Stimulated activated CD4-positive, alpha-beta T cell treated with anti-CD3 and anti-CD28 coated beads, Interleukin-12 subunit alpha, Interleukin-12 subunit beta, amount 100 ng/mL, for 4 hours (primary cell): ENCODE measurements at regions not wholly inside any gene's neighbourhood (a gene's known extent, or its start where the extent isn't known, plus 50 kb on each side); places are given as distances from the start of the nearest gene placed in this dataset.
"Not testable (repeated sequence)": the region's sequence is repeated elsewhere in the genome, so short reads cannot be mapped to it uniquely, and the experiment has no call there.

Experiments used
- DNase-seq: peaks from one replicate; pipeline ENCODE4 v3.0.0-alpha.2; 2020

DNA sequence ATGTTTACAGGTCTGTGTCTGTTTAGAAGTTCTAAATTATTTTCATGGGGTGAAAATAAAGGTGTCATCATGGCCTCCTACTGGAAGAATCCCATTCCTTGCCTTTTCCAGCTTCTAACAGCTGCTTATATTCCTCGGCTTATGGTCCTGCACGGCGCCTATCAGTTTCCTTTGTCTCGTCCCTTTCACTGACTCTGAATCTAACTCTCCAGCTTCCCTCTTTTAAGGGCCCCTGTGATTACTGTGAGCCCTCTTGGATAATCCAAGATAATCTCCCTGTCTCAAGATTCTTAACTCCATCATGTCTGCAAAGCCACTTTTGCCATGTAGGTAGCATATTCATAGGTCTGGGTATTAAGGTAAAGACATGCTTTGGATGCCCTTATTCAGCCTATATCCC lies 441.0 kb upstream of the ERCC4 start:
- DNase-seq, result no peak

DNA sequence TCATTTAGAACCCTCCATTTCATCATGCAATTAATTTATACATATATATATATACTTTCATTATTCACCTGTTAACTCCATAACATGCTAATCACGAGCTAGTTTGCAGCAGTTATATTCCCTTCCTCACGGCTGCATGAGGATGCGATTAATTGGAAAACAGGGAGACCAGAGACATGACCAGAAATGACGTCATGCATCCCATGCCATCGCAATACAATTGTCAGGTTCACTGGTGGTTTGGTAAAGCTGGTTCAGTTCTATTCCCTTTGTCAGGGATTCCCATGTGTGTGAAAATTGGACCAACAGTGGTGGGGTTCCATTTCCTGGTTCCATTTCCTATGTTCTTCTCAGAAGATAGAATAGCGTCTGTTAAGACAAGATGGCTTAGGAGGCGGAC lies 440.4 kb upstream of the ERCC4 start:
- DNase-seq, result no peak

DNA sequence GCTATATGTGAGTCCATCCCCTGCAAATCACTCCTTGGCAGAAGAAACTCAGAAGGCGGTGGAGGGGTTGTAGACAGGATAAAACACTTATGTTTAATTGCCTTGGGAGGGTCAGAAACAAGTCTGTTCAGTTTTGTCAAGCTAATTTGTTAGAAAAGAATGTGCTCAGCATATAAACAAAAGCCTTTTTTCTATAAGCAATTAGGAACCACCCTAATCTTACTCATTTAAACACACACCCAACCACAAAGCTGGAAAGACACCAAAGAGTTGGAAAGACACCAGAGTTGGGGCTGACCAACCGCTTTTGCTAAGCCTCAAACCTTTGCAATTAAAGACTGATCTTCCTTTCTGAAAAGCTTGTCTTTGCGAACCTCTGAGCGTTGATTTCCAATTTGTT lies 439.2 kb upstream of the ERCC4 start:
- DNase-seq, result no peak

DNA sequence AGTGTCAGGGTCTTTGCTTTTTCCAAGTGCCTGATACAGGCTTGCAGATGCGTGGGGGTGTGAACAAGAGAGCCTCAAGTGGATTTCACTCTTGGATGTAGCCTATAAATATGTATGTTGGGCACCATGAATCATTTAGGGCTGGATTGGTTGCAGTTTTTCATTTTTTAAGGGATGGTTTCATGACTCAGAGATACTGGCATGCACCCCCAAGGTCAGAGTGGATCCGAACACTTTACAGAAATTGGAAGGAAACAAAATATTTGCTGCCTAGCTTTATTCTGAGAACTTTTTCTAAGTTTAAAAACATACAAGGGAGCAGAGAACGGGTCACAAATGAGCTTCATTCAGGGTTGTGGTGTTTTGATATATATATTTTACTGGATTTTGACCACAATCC lies 436.8 kb upstream of the ERCC4 start:
- DNase-seq, result no peak

DNA sequence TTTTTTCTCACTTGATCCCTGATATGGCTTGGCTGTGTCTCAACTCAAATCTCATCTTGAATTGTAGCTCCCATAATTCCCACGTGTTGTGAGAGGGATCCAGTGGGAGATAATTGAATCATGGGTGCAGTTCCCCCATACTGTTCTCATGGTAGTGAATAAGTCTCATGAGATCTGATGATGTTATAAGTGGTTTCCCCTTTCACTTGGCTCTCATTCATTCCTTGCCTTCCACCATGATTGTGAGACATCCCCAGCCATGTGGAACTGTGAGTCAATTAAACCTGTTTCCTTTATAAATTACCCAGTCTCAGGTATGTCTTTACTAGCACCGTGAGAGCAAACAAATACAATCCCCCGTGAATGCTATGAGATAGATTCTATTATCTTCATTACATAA lies 430.5 kb upstream of the ERCC4 start:
- DNase-seq, result not testable (repeated sequence)

DNA sequence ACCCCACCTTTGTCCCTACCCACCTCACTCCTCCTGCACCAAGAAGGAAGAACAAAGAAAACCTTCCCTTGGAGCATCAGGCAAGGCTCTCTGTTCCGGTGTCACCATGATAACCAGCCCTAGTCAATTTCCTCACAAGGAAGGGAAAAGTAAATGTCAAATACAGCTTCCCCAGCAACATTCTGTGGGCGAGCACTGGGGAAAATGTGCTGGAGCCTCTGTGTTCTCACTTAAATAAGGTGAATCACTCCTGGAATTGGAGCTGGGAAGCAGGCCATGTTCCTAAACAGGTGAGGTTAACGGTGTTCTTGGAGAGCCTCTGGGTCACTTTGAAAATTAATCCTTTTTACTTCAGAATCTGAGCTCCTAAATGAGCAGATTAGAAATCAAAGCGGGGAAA lies 427.9 kb upstream of the ERCC4 start:
- DNase-seq, result no peak

DNA sequence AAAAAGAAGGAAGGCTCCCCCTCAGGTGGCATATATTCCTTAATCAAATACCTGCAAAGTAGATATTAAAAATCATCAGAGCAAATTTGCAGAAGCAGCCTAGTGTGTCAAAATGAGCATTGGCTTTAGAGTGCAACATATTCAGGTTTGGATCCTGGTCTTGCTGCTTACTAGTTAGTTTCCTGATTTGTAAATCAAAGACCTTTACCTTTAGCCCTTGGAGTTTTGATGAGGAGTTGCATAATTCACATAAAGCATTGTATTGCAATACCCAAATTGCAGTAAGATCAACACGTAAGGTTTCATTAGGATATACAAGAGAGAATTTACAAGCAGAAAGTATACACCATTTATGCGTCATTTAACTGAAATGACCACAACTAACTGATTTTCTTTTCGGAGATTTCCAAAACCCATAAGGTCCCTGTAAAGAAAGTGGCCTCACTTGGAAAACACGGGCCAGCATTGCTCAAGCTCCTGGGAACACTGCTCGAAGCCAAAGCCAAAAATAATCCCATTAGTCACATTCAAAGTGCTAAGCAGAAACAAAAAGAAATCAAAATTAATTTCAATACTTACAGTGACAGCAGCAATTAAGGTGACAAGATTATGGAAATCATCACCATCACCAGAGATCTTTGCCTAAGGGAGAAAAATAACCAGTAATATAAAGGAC lies 415.9 kb upstream of the ERCC4 start:
- no peak for DNase-seq

DNA sequence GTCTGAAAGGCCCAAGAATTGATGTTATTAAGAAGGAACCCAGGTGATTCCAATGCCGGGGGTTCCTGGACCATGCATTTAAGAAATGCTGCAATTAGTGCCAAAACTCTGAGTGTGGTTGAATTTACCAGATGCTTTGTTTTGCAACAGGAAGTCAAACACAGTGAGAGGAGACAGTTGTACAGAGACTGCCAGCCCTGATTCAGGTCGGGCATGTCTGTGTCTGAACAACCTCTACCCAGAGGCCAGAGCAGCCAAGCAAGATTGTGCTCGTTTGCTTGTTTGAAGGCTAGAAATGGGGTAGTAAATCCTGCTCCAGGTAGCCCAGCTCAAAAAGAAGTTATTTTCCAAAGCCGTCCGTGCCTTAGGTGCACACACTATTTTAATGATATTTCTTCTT lies 412.4 kb upstream of the ERCC4 start:
- no peak for DNase-seq

DNA sequence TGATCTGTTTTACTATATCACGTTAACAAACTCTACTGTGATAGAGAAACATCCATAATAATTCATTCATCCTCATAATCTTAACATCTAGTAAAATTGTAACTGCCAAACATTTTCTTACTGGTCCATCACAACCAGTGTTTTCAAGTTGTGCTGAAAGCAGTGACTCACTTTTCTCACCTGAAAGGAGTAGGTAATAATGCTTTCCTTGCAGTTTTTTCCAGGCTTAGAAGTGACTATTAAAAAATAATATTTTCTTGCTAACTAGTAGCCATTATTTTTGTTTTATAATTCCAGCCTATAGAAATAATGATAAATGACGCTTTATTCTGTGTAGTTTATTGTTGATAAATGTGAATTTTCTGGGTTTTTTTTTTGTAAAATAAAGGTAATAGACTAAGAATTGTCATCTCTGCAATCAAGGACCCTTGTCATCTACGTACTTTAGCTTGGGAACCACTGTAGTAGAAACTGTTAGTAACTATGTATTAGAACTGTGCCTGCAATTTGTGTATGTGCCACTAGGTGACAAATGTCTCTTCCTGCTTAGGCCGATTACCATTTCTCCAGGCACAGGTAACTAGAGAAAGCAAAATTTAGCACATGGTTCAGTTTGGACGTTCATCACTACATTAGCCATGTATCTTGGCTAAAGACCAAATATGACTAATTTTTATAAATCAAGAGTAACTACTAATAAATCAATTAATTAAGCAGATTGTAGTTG lies 409.4 kb upstream of the ERCC4 start:
- no peak for DNase-seq

DNA sequence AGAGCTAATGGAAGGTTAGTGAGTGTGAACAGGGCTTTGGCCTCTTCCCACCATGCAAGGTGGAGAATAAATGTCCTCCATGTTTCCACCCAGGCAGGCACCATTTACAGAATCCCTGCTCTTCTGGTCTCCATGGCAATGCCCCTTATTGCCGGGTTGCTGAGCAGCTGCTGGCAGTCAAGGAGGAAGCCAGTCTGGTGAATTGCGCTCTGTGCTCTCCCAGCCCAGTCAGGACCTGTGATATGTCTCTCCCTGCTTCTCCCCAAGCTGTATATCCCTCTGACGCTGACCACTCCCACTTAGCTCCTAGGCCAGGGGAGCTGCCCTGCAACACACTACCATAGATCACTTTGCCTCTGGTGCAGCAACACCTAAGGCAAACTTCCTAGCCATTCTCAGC lies 402.1 kb upstream of the ERCC4 start:
- no peak for DNase-seq

DNA sequence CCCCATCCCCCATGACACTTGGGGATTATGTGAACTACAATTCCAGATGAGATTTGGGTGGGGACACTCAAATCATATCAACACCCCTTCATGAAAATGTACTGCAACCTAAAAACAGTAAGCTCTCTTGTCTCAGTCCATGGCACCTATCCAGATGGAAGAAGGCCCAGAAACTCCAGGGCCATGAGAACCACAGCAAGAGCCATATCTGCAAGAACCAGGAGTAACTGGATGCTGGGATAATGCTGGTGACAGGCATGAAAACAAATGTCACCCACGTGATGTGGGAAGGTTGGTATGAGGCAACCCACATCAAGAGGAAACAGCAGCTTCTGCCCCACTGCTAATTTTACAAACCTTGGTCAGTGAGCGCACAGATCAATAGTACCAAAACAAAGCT lies 400.1 kb upstream of the ERCC4 start:
- DNase-seq, result no peak

DNA sequence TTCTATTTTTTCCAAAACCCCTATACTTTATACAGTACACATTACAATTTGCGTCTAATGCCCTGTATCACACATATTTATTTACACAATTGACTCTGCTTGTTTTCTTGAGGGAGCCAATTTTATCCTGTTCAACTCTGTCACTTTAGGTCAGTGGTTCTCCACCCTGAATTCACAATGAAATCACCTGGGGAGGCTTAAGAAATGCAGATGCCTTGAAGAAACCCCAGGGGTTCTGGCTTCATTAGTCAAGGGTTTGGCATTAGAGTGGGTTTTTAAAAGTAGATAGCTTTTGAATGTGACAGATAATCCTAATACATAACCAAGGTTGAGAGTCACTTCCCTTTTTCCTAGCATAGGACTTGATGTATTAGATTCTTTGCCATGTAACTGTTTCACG lies 398.6 kb upstream of the ERCC4 start:
- DNase-seq, result no peak

DNA sequence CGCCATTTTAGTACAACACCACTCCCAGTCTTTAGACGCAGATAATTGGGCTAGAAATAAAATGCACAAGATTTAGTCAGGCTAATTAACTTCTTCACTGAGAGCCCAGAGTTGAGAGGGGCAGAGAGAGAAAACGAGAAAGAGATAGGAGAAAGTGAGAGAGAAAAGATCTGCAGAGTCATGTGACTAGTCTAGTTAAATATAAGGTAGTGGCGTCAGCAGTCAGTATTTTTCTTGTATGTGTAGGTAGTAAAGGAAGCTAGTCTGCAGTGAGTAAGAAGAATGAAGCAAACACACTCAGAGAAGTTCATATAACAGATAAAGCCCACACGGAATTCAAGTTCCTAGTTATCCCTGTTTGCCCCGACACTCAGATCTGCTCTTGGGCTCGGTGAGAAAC lies 392.6 kb upstream of the ERCC4 start:
- no peak for DNase-seq

DNA sequence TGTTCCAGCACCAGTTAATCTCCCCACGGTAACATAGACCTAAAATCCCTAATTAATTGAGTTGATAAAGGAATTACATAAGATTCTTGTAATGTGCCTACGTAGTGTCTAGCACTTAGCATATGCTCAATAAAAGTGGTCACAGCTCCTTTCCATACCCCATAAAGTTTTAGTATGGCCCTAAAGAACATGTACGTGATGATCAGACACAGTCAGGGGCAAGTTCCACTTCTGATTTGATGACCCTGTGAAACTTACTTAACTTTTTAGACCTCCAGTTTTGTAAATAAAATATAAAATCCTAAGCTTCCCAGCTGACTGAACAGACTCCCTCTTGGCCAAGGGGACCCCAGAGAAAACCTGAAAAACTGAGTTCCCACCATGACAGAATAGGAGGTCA lies 391.3 kb upstream of the ERCC4 start:
- DNase-seq, result no peak

DNA sequence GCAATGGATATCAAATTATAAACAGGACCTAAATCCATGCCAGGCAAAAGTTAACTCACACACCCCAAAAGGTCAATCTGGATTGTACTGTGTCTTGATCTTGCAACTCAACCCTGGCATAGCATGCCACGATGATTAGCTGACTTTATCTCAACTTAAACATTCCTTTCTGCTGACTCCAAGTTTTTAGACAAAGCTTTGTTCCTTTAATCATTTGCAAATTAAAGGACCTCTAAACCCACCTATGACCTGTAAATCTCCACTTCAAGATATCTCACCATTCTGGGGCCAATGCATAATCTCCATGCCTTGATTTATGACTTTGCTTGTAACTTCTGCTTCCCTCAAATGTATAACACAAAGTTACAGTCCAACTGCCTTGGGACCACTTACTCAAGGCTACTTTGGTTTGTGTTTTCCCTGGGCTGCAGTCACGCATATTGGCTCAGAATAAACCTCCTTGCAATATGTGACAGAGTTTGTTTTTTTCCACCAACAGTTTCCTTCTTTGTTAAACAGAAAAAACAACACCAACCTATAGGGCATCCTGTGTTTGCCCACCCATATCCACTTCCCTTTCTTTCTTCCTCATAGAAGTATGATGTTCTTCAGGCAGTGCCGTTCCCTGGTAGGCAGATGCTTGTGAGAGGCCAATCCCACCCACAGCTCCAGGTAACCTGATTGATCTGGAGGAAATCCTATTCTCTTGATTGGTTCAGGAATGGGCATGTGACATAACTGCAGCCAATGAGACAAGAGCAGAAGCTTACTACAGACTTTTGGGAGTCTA lies 390.6 kb upstream of the ERCC4 start:
- DNase-seq, result no peak

DNA sequence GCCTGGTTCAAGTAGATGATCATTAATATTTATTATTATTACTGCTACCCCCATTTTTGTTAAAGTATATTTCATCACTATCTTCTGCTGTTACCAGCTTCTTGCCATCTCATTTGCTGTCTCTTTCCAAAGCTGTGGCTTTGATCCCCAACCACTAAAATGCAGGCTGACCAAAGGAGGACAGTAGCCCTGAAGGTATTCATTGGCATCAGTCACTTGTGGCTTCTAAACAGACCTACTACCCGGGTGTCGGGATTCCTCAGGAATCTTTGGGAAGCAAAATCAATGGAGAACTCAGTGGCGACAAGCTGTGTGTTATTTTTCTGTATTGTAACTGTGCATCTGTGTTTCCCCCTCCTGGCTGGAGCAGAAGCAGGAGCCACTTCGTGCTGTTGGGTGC lies 379.2 kb upstream of the ERCC4 start:
- DNase-seq, result no peak

DNA sequence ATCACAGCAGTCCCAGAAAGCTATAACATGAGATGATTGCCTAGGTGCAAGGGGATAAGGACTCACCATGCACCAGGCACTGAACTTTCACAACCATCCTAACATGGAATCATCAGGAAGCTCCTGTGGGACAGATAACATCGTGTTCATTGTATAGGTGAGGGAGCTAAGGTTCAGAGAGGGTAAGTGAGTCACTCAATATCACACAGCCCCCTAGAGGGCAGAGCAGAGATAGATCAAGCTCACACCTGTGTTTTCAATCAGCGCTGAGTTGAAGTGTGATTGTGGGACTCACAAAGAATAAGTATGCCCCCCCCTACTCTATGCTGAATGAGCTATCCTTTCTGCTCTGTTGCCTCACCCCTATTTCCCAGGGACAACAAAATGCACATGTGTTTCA lies 377.7 kb upstream of the ERCC4 start:
- no peak for DNase-seq

DNA sequence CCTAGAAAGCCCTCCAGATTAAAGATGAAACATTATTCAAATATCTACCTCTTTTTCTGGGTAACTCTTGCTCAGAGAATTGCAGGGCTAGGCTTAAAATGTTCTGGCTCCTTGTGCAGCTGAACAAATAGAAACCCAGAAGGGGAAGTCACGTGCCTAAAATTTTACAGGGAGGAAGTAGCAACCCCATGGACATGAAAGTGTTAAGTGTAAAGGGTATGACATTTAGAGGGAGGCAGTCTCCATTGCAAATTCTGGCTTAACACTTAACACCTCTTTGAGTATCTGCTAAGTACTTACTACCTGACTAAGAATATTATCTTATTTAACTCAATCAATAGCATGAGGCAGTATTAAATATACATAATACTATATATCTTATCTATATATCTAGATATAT lies 376.1 kb upstream of the ERCC4 start:
- no peak for DNase-seq

DNA sequence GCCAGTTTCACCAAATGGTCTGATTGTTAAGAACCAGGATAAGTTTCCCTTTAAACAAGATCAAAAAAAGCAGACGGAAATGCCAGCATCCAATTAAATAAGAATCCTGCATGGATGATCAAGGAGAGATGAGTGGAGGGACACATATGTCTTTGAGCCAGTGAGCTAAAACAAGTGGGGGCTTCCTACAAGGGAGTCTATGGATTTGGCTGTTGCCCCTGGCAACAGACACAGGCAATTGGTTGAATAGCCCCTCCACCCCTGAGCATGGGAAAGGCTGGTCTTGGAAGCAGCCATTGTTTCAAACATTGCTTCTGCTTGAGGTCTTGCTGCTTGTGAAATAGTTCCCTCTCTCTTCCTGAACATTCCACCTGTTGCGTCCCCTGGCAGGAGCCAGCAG lies 374.7 kb upstream of the ERCC4 start:
- no peak for DNase-seq

DNA sequence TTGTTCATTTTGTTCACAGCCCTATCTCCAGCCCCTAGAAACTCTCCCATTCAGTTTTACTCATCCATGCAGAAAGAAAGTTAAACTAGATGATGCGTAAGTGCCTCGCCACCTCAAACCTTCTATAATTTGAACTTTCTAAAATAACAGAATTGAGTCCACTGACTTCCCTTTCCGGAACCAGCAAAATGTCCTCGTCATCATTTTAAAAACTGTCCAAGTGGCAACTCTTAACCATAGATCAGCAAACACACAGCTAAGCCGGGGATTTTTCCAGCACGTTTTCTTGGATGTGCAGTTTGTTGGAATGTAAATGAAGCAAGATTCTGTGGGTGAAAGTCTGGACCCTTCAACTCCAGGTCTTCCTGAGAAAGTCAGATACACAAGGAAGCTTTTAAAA lies 369.7 kb upstream of the ERCC4 start:
- DNase-seq, result no peak

DNA sequence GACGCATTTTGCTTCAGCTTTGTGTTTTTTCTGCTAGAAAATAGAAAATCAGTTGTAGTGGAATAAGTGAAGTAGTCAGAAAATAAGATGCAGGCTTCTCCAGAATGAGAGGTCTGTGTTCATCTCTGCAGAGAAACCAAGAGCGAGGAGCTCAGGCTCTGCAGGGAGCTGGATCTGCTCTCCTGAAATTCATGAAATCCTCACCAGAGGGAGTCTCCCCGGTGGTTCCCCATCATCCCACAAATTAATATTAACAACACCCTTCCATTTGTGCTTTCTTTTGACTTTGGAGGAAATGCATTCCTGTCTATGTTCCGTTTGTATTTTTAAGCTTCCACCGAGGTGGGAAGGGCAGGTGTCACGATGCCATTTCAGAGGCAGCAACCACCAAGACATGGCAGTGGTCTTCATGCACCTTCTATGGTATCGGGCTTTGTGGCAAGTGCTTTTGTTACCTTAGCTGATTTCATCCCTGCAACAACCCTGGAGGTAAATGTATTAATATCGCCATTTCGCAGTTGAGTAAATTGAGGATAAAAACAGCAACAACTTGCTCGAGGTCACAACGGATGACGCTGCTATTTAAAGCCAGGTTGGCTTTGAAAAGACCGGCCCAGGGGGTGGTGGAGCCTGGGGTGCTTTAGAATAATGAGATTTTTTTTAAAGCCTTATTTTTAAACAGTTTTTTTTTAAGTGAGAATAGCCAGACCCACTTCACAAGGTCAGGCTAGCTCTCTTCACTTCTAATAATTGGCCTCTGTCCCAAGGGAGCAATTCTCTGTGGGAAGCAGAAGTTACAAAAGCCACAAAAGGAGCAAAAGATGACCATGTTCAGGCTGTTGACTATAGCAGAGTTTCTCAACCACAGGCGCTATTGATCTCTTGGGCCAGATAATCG lies 367.6 kb upstream of the ERCC4 start:
- DNase-seq, result no peak

DNA sequence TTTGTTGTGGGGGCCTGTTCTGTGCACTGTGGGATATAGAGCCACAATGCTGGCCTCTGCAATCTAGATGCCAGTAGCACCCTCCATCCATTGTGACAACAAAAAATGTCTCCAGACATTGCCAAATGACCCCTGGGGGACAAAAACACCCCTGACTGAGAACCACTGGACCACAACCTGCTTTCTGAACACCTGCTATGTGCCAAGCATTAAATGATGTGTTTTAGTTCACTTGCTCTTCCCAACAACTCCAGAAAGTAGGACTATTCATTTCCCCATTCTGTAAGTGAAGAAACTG lies 367.0 kb upstream of the ERCC4 start:
- no peak for DNase-seq

DNA sequence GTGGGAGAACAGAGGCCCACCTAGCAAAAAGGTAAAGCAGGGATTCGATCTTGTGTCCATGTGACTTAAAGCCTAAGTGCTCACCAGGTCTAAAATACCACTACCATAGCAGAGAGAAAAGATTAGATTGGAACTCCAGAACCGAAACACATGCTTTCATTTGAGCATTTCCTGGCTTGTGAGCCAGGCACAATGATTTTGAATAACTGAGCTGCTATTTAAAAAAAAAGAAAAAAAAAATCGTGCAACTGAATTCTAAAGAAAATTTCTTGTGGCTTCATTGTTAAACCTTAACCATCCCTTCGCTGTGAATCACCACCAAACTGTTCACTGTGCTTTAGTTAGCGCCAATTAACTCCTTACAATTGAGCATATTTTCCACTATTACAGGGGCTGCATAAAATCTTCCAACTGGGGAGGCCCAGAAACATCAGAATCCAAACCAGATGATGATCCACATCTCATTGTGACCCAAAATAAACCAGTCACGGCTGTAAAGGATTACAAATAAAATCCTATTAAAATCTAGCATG lies 366.4 kb upstream of the ERCC4 start:
- DNase-seq, result no peak
